ENCODE measurements at regions not wholly inside any gene's neighbourhood (a gene's known extent, or its start where the extent isn't known, plus 50 kb on each side); places are given as distances from the start of the nearest gene placed in this dataset.

DNA sequence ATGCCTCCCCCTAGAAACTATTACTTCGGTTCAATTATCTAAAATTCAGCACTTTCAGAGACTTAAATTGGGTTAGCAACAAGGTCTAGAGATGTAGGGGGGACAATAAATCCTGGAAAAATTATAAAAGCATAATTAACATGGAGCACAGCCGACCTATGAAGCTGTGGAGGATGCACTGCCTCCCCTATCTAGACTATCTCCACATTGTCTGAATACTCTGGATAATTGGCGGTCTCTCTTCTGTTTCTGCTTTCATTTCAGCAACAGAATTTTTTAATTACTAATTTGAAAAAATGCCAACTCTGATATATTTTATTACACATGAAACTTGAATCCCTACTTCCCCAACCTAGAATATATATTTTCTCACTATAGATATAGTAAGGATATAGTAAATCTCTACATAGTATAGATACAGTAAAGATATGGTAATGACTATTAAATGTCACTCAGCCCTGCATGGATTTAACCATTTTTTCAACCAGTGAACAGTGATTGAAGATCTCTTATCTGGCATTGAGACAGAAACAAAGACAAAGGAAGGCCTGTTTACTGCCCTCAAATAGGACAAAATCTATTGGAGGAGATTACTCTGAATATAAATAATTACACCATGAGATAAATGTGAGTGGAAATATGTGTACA lies 157.6 kb downstream of the BLID start:
- TF ChIP-seq, protein P1, sequence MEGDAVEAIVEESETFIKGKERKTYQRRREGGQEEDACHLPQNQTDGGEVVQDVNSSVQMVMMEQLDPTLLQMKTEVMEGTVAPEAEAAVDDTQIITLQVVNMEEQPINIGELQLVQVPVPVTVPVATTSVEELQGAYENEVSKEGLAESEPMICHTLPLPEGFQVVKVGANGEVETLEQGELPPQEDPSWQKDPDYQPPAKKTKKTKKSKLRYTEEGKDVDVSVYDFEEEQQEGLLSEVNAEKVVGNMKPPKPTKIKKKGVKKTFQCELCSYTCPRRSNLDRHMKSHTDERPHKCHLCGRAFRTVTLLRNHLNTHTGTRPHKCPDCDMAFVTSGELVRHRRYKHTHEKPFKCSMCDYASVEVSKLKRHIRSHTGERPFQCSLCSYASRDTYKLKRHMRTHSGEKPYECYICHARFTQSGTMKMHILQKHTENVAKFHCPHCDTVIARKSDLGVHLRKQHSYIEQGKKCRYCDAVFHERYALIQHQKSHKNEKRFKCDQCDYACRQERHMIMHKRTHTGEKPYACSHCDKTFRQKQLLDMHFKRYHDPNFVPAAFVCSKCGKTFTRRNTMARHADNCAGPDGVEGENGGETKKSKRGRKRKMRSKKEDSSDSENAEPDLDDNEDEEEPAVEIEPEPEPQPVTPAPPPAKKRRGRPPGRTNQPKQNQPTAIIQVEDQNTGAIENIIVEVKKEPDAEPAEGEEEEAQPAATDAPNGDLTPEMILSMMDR (IDR thresholded peaks at IDR 0.05), result no peak
- TF ChIP-seq POLR2AphosphoS5 (IDR thresholded peaks at IDR 0.05) (no peak), POLR2A (IDR thresholded peaks at IDR 0.05) (no peak)

All from breast epithelium (tissue), 3 donors.